Gastrocnemius medialis (tissue), 4 donors: ENCODE measurements at regions not wholly inside any gene's neighbourhood (a gene's known extent, or its start where the extent isn't known, plus 50 kb on each side); places are given as distances from the start of the nearest gene placed in this dataset.

Source experiments
- POLR2A ChIP-seq, 2 donors: fragments of 450-650 bp; IDR thresholded peaks; one replicate each; pipeline ENCODE4 v1.6.1; 2017; ENCODE audit warnings: antibody characterized with exemption in 2 of 2, mild to moderate bottlenecking in 2 of 2, moderate library complexity in 2 of 2
- TF ChIP-seq, protein P1 (sequence below), 5 experiments: fragments of 450-650 bp in 3 of 5; fragments of 200-600 bp in 2 of 5; sonication (generic) in 2 of 5; IDR thresholded peaks in 4 of 5; conservative IDR thresholded peaks in 1 of 5; 1 replicate in 4 of 5; 2 replicates in 1 of 5; pipeline ENCODE4 v1.5.1; 2016 to 2019; ENCODE audit warnings: antibody characterized with exemption in 5 of 5, mild to moderate bottlenecking in 3 of 5, moderate library complexity in 3 of 5

DNA sequence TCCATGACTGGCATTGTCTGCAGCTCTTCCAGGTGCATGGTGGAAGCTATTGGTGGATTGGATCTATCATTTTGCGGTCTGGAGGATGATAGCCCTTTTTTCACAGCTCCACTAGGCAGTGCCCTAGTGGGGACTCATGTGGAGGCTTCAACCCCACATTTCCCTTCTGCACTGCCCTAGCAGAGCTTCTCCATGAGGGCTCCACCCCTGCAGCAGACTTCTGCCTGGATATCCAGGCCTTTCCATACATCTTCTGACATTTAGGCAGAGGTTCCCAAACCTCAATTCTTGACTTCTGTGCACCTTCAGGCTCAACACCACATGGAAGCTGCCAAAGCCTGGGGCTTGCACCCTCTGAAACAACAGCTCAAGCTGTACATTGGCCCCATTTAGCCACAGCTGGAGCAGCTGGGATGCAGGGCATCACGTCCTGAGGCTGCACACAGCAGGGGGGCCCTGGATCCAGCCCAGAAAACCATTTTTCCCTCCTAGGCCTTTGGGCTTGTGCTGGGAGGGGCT lies 800.2 kb upstream of the MIR17HG start:
- TF ChIP-seq, protein P1, sequence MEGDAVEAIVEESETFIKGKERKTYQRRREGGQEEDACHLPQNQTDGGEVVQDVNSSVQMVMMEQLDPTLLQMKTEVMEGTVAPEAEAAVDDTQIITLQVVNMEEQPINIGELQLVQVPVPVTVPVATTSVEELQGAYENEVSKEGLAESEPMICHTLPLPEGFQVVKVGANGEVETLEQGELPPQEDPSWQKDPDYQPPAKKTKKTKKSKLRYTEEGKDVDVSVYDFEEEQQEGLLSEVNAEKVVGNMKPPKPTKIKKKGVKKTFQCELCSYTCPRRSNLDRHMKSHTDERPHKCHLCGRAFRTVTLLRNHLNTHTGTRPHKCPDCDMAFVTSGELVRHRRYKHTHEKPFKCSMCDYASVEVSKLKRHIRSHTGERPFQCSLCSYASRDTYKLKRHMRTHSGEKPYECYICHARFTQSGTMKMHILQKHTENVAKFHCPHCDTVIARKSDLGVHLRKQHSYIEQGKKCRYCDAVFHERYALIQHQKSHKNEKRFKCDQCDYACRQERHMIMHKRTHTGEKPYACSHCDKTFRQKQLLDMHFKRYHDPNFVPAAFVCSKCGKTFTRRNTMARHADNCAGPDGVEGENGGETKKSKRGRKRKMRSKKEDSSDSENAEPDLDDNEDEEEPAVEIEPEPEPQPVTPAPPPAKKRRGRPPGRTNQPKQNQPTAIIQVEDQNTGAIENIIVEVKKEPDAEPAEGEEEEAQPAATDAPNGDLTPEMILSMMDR (IDR thresholded peaks at IDR 0.05 in 4 of 5, conservative IDR thresholded peaks at IDR 0.05 in 1 of 5), result no peak
- no peak for TF ChIP-seq POLR2A (IDR thresholded peaks at IDR 0.05)
